ENCODE measurements at regions not wholly inside any gene's neighbourhood (a gene's known extent, or its start where the extent isn't known, plus 50 kb on each side); places are given as distances from the start of the nearest gene placed in this dataset.

- no peak for DNase-seq
These were observed 522.5 kb upstream of the AGTR1 start for GRCh38 chr3:148175214-148175613.

DNA sequence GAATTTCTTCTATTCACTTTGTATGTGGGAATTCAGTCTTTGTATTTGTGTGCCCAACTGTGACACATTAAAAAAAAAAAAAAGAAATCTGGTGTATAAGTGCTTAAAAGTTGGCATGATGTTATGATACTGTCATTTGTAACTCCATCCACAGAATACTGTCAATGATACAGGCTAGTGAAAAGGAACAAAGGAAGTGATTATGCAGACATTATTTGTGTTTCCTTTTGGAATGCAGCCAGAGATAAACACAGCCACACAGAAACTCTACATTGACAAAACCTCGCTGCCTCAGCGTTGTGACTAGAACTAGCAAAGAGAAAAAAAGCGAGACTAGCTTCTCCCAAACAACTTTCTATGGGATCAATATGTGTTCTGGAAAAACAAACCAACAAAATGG lies 519.2 kb upstream of the AGTR1 start:
- no peak for DNase-seq

DNA sequence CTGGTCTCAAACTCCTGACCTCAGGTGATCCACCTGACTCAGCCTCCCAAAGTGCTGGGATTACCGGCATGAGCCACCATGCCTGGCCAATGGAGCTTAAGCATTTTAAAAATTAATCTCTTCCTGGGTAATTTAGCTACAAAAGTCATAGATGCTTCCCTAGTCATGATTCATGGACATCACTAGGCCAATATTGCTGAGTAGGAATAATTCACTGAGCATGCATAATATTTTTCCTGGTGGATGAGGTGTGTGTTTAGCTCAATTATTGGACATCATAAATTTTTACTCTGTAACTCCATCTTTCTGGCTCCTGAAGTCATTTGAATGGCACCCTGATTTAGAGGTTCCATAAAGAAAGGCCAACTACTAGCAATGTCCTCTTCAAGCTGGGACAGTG lies 512.9 kb upstream of the AGTR1 start:
- no peak for DNase-seq

- no peak for DNase-seq
These were observed 510.8 kb upstream of the AGTR1 start for GRCh38 chr3:148186881-148187280.

- no peak for DNase-seq
These were observed 510.4 kb upstream of the AGTR1 start for GRCh38 chr3:148187296-148187695.

DNA sequence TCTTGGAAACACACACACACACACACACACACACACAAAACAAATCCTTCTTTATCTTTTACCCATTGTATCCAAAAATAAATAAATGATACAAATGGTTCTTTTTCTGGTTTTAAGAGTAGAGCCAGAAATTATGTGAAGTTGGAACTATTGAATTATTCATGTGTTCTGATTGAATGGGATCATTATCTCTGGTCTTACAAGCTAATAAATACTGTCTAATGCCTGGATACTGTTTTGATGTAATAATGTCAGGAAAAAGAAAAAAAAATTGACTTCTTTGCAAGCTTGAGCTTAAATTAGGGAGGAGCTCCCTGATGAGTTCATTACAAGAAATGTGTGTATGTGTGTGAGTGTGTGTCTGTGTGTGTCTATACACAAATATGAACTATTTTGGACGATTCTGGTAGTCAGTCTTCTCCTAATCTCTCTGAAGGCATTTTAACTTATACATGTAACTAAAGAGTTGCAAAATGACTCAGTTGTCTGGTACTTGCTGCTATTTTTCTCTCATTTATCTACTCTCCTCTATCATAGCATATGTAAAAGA lies 507.2 kb upstream of the AGTR1 start:
- no peak for DNase-seq

- no peak for DNase-seq
These were observed 505.7 kb upstream of the AGTR1 start for GRCh38 chr3:148191966-148192365.

DNA sequence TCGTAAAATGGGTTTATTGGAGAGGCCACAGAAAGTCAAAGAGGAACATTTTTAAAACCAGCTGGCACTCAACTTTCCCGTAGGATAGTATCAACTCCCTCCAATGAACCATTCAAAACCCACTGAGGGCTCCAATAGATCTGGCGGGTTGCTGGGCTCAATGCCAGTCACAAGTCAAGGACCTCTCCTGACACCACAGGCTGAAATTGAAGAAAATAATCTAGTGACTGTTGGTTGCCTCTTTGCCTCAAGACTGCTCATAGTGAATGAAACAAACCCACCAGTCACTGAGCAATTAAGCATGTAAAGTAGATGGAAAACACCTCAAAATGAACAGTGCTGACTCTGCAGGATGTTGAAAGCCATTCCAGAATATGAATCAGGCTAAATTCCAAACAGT lies 500.6 kb upstream of the AGTR1 start:
- DNase-seq, result no peak

DNA sequence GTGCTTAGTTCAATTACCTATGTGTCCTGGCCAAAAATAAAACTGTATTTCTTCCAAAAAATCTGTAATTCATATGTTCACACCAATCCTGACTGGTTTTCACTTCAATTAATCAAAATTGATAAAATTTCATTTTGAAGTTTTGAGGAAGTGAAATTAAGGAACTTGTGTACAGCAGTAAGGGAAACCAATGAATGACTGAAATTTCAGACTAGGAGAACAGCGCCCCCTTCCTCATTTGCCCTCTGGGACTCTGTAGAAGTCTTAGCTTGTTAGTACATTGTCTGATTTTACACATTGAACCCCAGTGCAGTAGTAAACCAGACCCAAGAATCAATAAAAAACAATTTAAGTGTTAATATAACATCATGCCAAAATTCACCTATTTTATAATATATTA lies 495.3 kb upstream of the AGTR1 start:
- peak; percentile 1 for DNase-seq

DNA sequence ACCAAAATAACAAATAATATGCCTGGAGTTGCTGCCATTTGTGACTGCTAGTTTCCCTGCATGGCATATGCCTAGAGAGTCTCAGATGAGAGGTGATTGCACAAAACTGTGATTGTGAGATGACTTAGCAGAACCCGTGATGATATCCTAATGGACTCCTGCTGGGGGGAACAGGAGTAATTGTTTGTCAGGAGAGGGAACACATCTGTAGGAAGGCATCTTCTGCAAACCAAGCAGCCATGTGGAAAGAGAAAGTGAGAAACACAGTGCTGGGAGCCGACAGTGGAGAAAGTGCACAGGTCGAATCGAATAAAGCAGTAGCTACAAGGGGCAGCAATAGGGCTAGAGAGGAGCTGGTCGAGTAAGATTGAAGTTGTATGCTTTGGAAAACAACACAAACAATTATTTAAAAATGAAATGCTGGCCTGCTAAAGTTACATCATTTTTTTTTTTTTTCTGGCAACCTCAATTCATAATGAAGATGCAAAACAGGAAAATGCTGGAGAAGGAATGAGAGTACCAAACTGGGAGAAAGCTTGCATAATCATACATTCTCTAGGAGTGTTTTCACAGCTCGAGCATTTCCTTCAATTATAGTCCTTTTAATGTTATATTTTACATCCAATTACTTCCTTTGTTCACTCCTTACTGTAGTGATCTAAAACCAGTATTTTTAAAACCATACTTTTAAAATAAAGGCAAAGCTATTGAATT lies 494.2 kb upstream of the AGTR1 start:
- DNase-seq, result no peak

DNA sequence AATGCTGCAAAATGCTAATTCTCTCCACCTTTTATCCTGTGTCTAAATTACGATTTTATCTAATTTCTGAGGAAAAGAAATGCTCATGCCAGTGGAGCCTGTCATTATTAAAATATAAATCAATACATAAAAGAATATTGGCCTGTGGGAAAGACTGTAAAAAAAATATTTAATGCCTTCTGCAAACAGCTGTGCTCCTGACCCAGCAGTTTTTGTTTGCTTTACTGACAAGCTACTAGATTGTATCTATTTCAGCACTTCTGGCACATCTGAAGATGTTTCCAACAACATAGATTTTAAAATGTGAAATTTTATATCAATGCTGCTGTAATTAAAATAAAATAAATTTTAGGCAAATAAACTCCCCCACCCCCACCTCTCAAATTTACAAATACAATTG lies 493.6 kb upstream of the AGTR1 start:
- DNase-seq, result no peak

DNA sequence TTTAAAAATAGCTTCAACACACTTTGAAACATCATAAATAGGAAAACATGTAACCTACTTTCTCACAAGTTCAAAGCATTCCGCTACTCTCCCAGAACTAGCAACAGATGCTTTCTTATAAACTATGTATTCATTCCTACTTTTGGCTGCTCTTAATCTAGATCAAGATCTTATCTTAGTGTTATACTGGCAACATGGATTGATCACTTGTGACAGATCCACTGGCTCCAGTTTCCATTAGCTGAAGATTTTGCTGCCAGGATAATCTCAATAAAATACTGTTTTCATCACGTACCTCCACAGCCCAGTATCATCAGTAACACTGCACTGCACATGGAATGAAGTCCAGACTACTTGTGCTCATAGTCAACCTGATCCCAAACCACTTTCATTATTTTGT lies 491.7 kb upstream of the AGTR1 start:
- DNase-seq, result no peak

DNA sequence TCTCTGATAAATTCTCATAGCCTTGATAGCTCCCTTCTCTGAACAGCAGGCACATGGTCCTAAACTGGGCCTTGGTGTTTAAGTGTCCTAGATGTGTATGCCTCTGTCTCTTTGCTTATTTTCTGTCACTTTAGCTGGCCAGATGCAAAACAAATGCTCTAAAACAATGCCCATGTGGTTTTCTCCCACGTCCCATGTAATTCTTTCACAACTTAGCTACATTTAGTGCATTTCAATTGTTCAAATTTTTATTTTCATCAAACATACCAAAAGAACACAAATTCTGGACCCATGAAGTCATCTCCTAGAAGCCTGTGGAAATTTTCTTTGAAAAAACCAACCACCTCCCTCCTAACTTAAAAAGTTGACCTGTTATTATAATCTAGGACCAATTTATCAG lies 491.3 kb upstream of the AGTR1 start:
- DNase-seq, result no peak

- no peak for DNase-seq
These were observed 488.7 kb upstream of the AGTR1 start for GRCh38 chr3:148208975-148209374.

DNA sequence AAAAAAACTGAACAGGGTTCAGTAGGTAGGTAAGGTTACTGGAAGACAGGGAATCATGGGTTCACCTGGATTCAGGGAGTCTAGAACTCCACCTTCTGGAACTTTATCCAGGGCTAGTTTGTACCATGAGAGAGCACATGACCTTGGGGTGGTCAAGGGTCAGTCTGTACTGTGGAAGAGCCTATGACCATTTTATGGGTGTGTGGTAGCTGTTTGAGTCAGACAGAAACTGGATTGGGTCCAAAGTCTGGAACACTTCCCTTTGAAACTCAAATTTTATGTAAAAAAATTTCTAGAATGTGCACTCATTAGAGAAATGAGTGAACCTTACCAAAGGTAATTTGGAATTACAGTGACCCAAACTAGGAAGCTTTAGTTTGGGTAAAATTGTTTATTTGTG lies 486.0 kb upstream of the AGTR1 start:
- DNase-seq, result no peak

DNA sequence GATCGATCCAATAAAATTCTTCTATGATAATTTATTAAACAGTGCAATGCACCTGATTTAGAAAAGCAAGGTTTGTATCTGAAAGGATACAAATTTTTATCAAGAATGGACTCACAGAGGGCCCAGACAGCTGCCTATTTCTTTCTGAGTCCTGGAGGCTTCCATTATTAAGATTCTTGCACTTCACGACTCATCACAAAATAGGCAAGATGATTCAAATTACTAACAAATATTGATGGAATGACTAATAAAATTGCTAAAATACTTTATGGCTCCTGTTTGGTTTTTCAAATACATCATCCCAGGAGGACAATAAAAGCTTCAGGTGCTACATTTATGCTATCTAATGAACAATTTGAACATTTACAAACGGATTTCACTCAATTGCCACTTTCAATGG lies 483.0 kb upstream of the AGTR1 start:
- no peak for DNase-seq

GRCh38 chr3:148217317-148217716 lies 480.4 kb upstream of the AGTR1 start:
- DNase-seq, result no peak

DNA sequence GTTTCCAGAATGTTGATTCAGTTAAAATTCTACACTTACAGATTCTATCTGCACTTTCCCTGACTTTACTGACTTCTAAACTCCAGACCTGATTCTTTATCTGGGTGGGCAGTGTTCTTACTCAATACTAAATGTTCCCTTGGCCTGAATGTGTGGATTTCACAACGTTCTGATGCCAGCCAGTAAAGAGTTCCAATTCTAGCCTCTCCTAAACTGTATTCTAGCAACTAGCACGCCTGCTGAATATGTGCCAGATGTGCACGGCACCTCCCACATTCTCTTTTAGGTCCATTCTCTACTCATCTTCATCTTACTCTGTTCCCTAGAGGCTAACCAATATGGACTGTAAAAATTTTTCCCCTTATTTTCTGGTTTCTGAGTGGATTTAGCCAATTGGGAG lies 479.5 kb upstream of the AGTR1 start:
- no peak for DNase-seq

GRCh38 chr3:148219999-148220398 lies 477.7 kb upstream of the AGTR1 start:
- no peak for DNase-seq

GRCh38 chr3:148221303-148221702 lies 476.4 kb upstream of the AGTR1 start:
- DNase-seq, result no peak

DNA sequence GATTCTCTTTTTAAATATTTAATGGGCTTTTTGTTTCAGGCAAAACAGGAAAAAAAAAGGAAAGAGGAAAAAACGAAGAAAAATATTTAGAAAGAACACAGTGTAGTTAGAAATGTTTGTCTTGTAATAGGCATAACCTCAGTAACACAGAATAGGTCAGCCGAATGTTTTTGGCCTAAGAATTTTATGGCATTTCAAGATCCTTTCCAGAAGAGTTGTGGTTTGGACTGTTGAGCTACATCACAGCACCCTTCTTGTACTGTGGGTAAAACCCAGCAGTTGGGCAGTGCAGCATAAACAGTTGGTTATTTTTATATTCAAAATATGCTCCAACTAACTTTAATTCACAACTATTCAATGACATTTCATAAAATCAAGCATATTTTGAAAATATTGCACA lies 474.4 kb upstream of the AGTR1 start:
- no peak for DNase-seq

DNA sequence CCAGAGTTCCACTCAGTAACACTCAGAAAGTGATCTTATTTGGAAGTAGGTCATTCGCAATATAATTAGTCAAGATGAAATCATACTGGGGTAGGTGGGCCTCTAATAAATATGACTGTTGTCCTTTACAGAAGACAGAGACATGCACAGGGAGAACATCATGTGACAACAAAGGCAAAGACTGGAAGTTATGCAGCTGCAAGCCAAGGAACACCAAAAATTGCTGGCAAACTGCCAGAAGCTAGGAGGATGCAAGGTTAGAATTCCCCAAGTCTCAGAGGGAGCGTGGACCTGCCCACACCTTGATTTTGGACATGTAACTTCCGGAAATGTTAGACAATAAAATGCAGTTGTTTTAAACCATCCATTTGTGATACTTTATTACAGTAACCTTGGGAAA lies 471.5 kb upstream of the AGTR1 start:
- no peak for DNase-seq

DNA sequence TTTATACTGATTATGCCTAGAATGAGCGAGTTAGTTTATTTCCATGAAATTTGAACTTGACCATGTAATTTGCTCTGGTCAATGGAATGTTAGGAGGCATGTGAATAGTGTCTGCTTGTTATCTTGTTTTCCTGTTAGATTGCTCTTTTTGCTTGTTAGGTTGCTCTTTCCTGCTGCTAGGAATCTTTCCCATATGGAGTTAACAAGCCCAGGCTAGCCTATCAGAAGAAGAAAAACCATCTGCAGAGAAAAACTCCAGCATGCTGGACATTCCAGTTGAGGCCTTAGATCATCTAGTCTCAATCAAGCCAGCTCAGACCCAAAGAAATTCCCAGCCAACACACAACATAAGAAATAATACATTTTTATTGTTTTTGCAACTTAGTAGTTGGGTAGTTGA lies 470.2 kb upstream of the AGTR1 start:
- DNase-seq, result no peak

- no peak for DNase-seq
These were observed 468.6 kb upstream of the AGTR1 start for GRCh38 chr3:148229107-148229506.

GRCh38 chr3:148230473-148230872 lies 467.2 kb upstream of the AGTR1 start:
- no peak for DNase-seq
